H9 (cell line): ENCODE measurements at regions not wholly inside any gene's neighbourhood (a gene's known extent, or its start where the extent isn't known, plus 50 kb on each side); places are given as distances from the start of the nearest gene placed in this dataset.

Experiments
- DNase-seq: peaks from one replicate; pipeline ENCODE4 v3.0.0-alpha.2; 2017
- H2AFZ ChIP-seq: one replicate; pipeline ENCODE4 v1.6.1; 2013; ENCODE audit warnings: mild to moderate bottlenecking, low read length, control low read depth, moderate library complexity
- H2AK5ac ChIP-seq: 2 replicates; pipeline ENCODE4 v1.6.1; 2013; ENCODE audit warnings: low read length, control low read depth, mixed read lengths; ENCODE audit not compliant: insufficient read length
- H2BK120ac ChIP-seq: one replicate; pipeline ENCODE4 v1.6.1; 2013; ENCODE audit warnings: low read depth, mild to moderate bottlenecking, low read length, control low read depth, inconsistent platforms; ENCODE audit not compliant: poor library complexity, severe bottlenecking
- H2BK12ac ChIP-seq: 2 replicates; pipeline ENCODE4 v1.6.1; 2013; ENCODE audit warnings: low read length, control low read depth, mixed read lengths, low read depth; ENCODE audit not compliant: insufficient read length
- H2BK15ac ChIP-seq: 2 replicates; pipeline ENCODE4 v1.6.1; 2013; ENCODE audit warnings: low read depth, low read length, control low read depth
- H2BK20ac ChIP-seq: one replicate; pipeline ENCODE4 v1.6.1; 2013; ENCODE audit warnings: low read depth, mild to moderate bottlenecking, low read length, control low read depth, inconsistent platforms; ENCODE audit not compliant: poor library complexity, severe bottlenecking
- H2BK5ac ChIP-seq: 2 replicates; pipeline ENCODE4 v1.6.1; 2013; ENCODE audit warnings: low read length, control low read depth, mixed read lengths; ENCODE audit not compliant: insufficient read length
- H3K14ac ChIP-seq: 2 replicates; pipeline ENCODE4 v1.6.1; 2013; ENCODE audit warnings: low read length, control low read depth; ENCODE audit not compliant: insufficient read depth
- H3K18ac ChIP-seq: 2 replicates; pipeline ENCODE4 v1.6.1; 2013; ENCODE audit warnings: low read depth, mild to moderate bottlenecking, mixed read lengths, low read length, control low read depth; ENCODE audit not compliant: insufficient read length
- H3K23ac ChIP-seq: 2 replicates; pipeline ENCODE4 v1.6.1; 2013; ENCODE audit warnings: low read length, control low read depth, mixed read lengths, low read depth; ENCODE audit not compliant: insufficient read length
- H3K23me2 ChIP-seq: 2 replicates; pipeline ENCODE4 v1.6.1; 2013; ENCODE audit warnings: low read depth, mild to moderate bottlenecking, mixed read lengths, low read length, control low read depth; ENCODE audit not compliant: insufficient read length, poor library complexity, severe bottlenecking
- H3K27ac ChIP-seq: 2 replicates; pipeline ENCODE4 v1.5.1; 2013; ENCODE audit warnings: low read length, control low read depth, mixed read lengths, low read depth; ENCODE audit not compliant: insufficient read length
- H3K27me3 ChIP-seq: 2 replicates; pipeline ENCODE4 v1.6.1; 2013; ENCODE audit warnings: low read length, control low read depth, inconsistent platforms; ENCODE audit not compliant: insufficient read depth
- H3K4ac ChIP-seq: 2 replicates; pipeline ENCODE4 v1.6.1; 2013; ENCODE audit warnings: low read depth, mild to moderate bottlenecking, control low read depth, inconsistent platforms, low read length, moderate library complexity
- H3K4me1 ChIP-seq: 2 replicates; pipeline ENCODE4 v1.6.1; 2013; ENCODE audit warnings: low read length, control low read depth, inconsistent platforms; ENCODE audit not compliant: insufficient read depth
- H3K4me2 ChIP-seq: 2 replicates; pipeline ENCODE4 v1.6.1; 2013; ENCODE audit warnings: low read length, control low read depth, mixed read lengths; ENCODE audit not compliant: insufficient read length, insufficient read depth
- H3K56ac ChIP-seq: 2 replicates; pipeline ENCODE4 v1.6.1; 2013; ENCODE audit warnings: low read depth, mild to moderate bottlenecking, mixed read lengths, low read length, control low read depth; ENCODE audit not compliant: insufficient read length
- H3K79me1 ChIP-seq: 2 replicates; pipeline ENCODE4 v1.6.1; 2013; ENCODE audit warnings: low read depth, mild to moderate bottlenecking, moderate library complexity, low read length, control low read depth, inconsistent platforms; ENCODE audit not compliant: insufficient read depth, poor library complexity, severe bottlenecking
- H3K79me2 ChIP-seq: 2 replicates; pipeline ENCODE4 v1.6.1; 2013; ENCODE audit warnings: low read length, control low read depth, inconsistent platforms; ENCODE audit not compliant: insufficient read depth
- H3K9ac ChIP-seq: 2 replicates; pipeline ENCODE4 v1.6.1; 2013; ENCODE audit warnings: low read length, control low read depth, mixed read lengths; ENCODE audit not compliant: insufficient read length; ENCODE audit errors: extremely low read depth
- H3K9me3 ChIP-seq: one replicate; pipeline ENCODE4 v1.6.1; 2013; ENCODE audit warnings: low read depth, low read length, inconsistent platforms; ENCODE audit not compliant: control insufficient read depth
- H3T11ph ChIP-seq: one replicate; pipeline ENCODE4 v1.6.1; 2013; ENCODE audit warnings: mild to moderate bottlenecking, low read length, control low read depth, inconsistent platforms
- H4K20me1 ChIP-seq: one replicate; pipeline ENCODE4 v1.6.1; 2013; ENCODE audit not compliant: control insufficient read depth, insufficient read length, insufficient read depth
- H4K5ac ChIP-seq: 2 replicates; pipeline ENCODE4 v1.6.1; 2013; ENCODE audit warnings: low read depth, mild to moderate bottlenecking, mixed read lengths, low read length, control low read depth; ENCODE audit not compliant: insufficient read length
- H4K8ac ChIP-seq: replicated peaks from 2 replicates; pipeline ENCODE4 v1.6.1; 2013; ENCODE audit warnings: low read length, control low read depth, mixed read lengths, low read depth; ENCODE audit not compliant: insufficient read length
- H4K91ac ChIP-seq: 2 replicates; pipeline ENCODE4 v1.6.1; 2013; ENCODE audit warnings: low read depth, mild to moderate bottlenecking, moderate library complexity, mixed read lengths, low read length, control low read depth; ENCODE audit not compliant: insufficient read length
- H3K27ac Mint-ChIP-seq, 3 experiments: 2 replicates in 2 of 3; 3 replicates in 1 of 3; pipeline ENCODE4 v1.8.0; 2020 to 2021; ENCODE audit warnings: mixed read lengths in 3 of 3, mild to moderate bottlenecking in 1 of 3, moderate library complexity in 1 of 3
- H3K27me3 Mint-ChIP-seq: 2 replicates; pipeline ENCODE4 v1.8.0; 2021; ENCODE audit warnings: low read depth, mild to moderate bottlenecking, moderate library complexity, mixed read lengths
- H3K36me3 Mint-ChIP-seq, 3 experiments: 2 replicates in 2 of 3; 3 replicates in 1 of 3; pipeline ENCODE4 v1.8.0; 2020 to 2021; ENCODE audit warnings: low read depth in 3 of 3, mixed read lengths in 3 of 3; ENCODE audit not compliant: insufficient read depth in 1 of 3
- H3K4me1 Mint-ChIP-seq, 2 experiments: 2 replicates each; pipeline ENCODE4 v1.8.0; 2020; ENCODE audit warnings: mixed read lengths in 2 of 2
- H3K4me3 Mint-ChIP-seq, 2 experiments: 2 replicates in 1 of 2; 3 replicates in 1 of 2; pipeline ENCODE4 v1.8.0; 2020 to 2021; ENCODE audit warnings: mild to moderate bottlenecking in 2 of 2, mixed read lengths in 2 of 2, moderate library complexity in 1 of 2
- H3K9me3 Mint-ChIP-seq, 2 experiments: 2 replicates in 1 of 2; 3 replicates in 1 of 2; pipeline ENCODE4 v1.8.0; 2020; ENCODE audit warnings: mild to moderate bottlenecking in 2 of 2, mixed read lengths in 2 of 2, moderate library complexity in 1 of 2
- CTCF ChIP-seq: fragments of 200-600 bp; sonication (generic); conservative IDR thresholded peaks from 3 replicates; pipeline ENCODE4 v1.8.0; 2021; ENCODE audit warnings: antibody characterized with exemption, mild to moderate bottlenecking
- WGBS: extraction: QIAGEN DNeasy Blood & Tissue Kit; methylation state at CpG from one replicate; pipeline ENCODE4 v1.1.7; 2013; ENCODE audit warnings: missing lambda C conversion rate, low lambda C conversion rate, mixed read lengths; ENCODE audit not compliant: insufficient read length; ENCODE audit errors: extremely low coverage; 5-methylcytosine and 5-hydroxymethylcytosine counted together

DNA sequence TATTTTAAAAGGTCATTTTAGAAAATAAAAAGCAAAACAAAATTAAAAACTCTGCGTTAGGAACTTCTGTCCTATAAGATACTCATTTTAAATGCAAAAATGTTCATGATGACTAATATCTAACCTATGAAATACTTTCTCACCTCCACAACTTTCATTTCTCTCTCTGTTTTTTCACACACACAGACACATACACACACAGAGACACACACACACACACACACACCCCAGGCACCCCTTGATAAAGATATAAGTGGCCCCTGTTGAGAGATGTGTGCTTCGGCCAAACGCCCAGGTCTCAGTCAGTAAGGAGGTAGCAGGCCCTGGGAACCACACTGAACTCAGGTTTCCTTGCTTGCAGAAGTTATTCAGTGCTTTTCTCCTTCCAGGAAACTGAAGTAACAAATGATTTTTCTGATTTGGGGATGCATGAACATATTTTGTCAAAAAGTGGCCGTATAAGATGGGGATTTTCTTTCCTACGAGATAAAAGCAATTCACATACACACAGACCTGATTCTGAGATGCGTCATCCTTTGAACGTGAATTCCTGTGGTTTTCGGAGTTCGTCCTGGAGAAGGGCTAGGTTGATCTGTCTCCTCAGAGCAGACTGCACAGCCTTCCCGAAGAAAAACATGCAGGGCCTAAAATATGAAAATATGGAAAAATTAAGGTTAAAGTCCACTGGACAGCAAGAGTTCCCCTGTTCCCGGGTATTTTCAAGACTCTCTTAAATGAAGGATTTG is 306.8 kb upstream of the FOXQ1 start:
- Histone ChIP-seq H2BK20ac (no peak overlapping the region), H3K27ac (no peak overlapping the region), H3K27me3 (no peaks in the 10 kb centered on the region), H3K9ac (no peak overlapping the region), H3K23ac (no peak overlapping the region), H2AK5ac (no peak overlapping the region), H4K20me1 (no peaks in the 10 kb centered on the region), H3K18ac (no peak overlapping the region), H2BK15ac (no peak overlapping the region), H3K4me2 (no peak overlapping the region), H4K8ac (no peak overlapping the region), H2AFZ (no peak overlapping the region), H3K23me2 (no peaks in the 10 kb centered on the region), H2BK5ac (no peak overlapping the region), H3K4me1 (no peaks in the 10 kb centered on the region), H2BK12ac (no peak overlapping the region), H3K79me2 (no peaks in the 10 kb centered on the region), H3K9me3 (no peaks in the 10 kb centered on the region), H4K91ac (no peak overlapping the region), H3K14ac (no peak overlapping the region), H3K4ac (no peak overlapping the region), H3T11ph (no peak overlapping the region), H3K56ac (no peak overlapping the region), H4K5ac (no peak overlapping the region), H2BK120ac (no peak overlapping the region), H3K79me1 (no peaks in the 10 kb centered on the region)
- Mint-ChIP-seq H3K27ac (no peak overlapping the region; a peak in 2 of 7 replicates), H3K36me3 (no peaks in the 10 kb centered on the region), H3K27me3 (peaks cover 8% of the 10 kb centered on the region), H3K4me1 (peaks cover 0 to 5% of the 10 kb centered on the region in 2 experiments; a peak in 2 of 4 replicates), H3K9me3 (peaks cover 0 to 4% of the 10 kb centered on the region in 2 experiments; a peak in 3 of 5 replicates), H3K4me3 (no peak overlapping the region)
- TF ChIP-seq CTCF, result no peak
- WGBS, result no CpG with 5 or more reads among the region's 11 CpGs
- no peak for DNase-seq
